HCT116 (cell line): ENCODE measurements at regions not wholly inside any gene's neighbourhood (a gene's known extent, or its start where the extent isn't known, plus 50 kb on each side); places are given as distances from the start of the nearest gene placed in this dataset.

ENCODE experiments used
- ATAC-seq: fragments of 200-7000 bp; cut with Tn5 transposase; 2 replicates; pipeline ENCODE4 v1.9.1; 2020; ENCODE audit warnings: mild to moderate bottlenecking, moderate library complexity
- BruUV-seq: library from RNA; stranded (reverse); fragments of 400-500 nt; replicated peaks from 2 replicates; lab custom pipeline; 2021; lab: Mats Ljungman, UMichigan
- CTCF ChIA-PET: fragments of 300-600 bp; sonication (Branson Sonifier 250); formaldehyde crosslinking; loops from one replicate; lab custom pipeline; 2021; ENCODE audit warnings: antibody characterized with exemption; lab: Charles Lee
- POLR2A ChIA-PET: fragments of 300-600, 350-600 bp; sonication (Branson Sonifier 250); formaldehyde crosslinking; loops from one replicate; lab custom pipeline; 2021; ENCODE audit warnings: antibody characterized with exemption; lab: Charles Lee
- RAD21 ChIA-PET, 2 experiments: fragments of 300-600 bp; sonication (Branson Sonifier 250); formaldehyde crosslinking; loops; one replicate each; lab custom pipeline; 2023; ENCODE audit warnings: low total read pairs in 2 of 2; ENCODE audit not compliant: uncharacterized antibody in 2 of 2, unreplicated experiment in 2 of 2, low non-redundant PET in 1 of 2; lab: Charles Lee
- DNase-seq: peaks from one replicate; pipeline ENCODE4 v3.0.0-alpha.2; 2010; ENCODE audit warnings: low read depth, low spot score
- H2AFZ ChIP-seq: fragments of 200-600 bp; shearing (Covaris generic), sonication (generic); 2 replicates; pipeline ENCODE4 v1.6.1; 2017; ENCODE audit warnings: low read depth, mixed run types, mixed read lengths, antibody characterized with exemption, low read length; ENCODE audit not compliant: poor library complexity, severe bottlenecking
- H3K27ac ChIP-seq: 2 replicates; pipeline ENCODE4 v1.5.1; 2012; ENCODE audit warnings: low read depth, low read length
- H3K27me3 ChIP-seq: fragments of 200-600 bp; sonication (generic); 2 replicates; pipeline ENCODE4 v1.6.1; 2016; ENCODE audit warnings: mixed run types, low read length, mixed read lengths; ENCODE audit not compliant: insufficient read depth
- H3K36me3 ChIP-seq, 2 experiments: fragments of 200-500 bp in 1 of 2; fragments of 200-600 bp in 1 of 2; sonication (Bioruptor generic) in 1 of 2; sonication (generic) in 1 of 2; 2 replicates each; pipeline versions ENCODE4 v1.5.1 to v1.6.1; 2014 to 2016; ENCODE audit warnings: low read length in 2 of 2, inconsistent platforms in 1 of 2, mixed read lengths in 1 of 2, mixed run types in 1 of 2; ENCODE audit not compliant: insufficient read depth in 2 of 2, control insufficient read depth in 1 of 2
- H3K4me1 ChIP-seq, 2 experiments: fragments of 200-600 bp in 1 of 2; sonication (generic) in 1 of 2; 2 replicates each; pipeline versions ENCODE4 v1.5.1 to v1.6.1; 2012 to 2017; ENCODE audit warnings: low read length in 2 of 2, inconsistent platforms in 1 of 2, mild to moderate bottlenecking in 1 of 2, mixed read lengths in 1 of 2, mixed run types in 1 of 2, moderate library complexity in 1 of 2; ENCODE audit not compliant: insufficient read depth in 2 of 2, control insufficient read depth in 1 of 2
- H3K4me2 ChIP-seq: fragments of 200-600 bp; sonication (generic); 2 replicates; pipeline ENCODE4 v1.6.1; 2017; ENCODE audit warnings: mixed run types, low read length, mixed read lengths
- H3K4me3 ChIP-seq, 2 experiments: fragments of 200-600 bp in 1 of 2; sonication (generic) in 1 of 2; replicated peaks in 1 of 2; 2 replicates each; pipeline ENCODE4 v1.5.1; 2011 to 2016; ENCODE audit warnings: low read length in 2 of 2, control low read depth in 1 of 2, low read depth in 1 of 2, mild to moderate bottlenecking in 1 of 2, mixed read lengths in 1 of 2, mixed run types in 1 of 2
- H3K79me2 ChIP-seq: fragments of 200-600 bp; sonication (generic); 2 replicates; pipeline ENCODE4 v1.6.1; 2017; ENCODE audit warnings: mild to moderate bottlenecking, mixed run types, low read length, moderate library complexity, mixed read lengths; ENCODE audit not compliant: insufficient read depth
- H3K9ac ChIP-seq: fragments of 200-600 bp; sonication (generic); 2 replicates; pipeline ENCODE4 v1.6.1; 2016; ENCODE audit warnings: low read length, mixed read lengths
- H3K9me2 ChIP-seq: fragments of 200-600 bp; sonication (generic), shearing (Covaris generic); 2 replicates; pipeline ENCODE4 v1.6.1; 2017; ENCODE audit warnings: mixed run types, mild to moderate bottlenecking, moderate library complexity; ENCODE audit not compliant: insufficient read depth
- H3K9me3 ChIP-seq, 2 experiments: fragments of 200-500 bp in 1 of 2; fragments of 200-600 bp in 1 of 2; sonication (Bioruptor generic) in 1 of 2; sonication (generic) in 1 of 2; 2 replicates each; pipeline ENCODE4 v1.6.1; 2014 to 2017; ENCODE audit warnings: low read length in 2 of 2, mixed read lengths in 2 of 2, inconsistent platforms in 1 of 2, low read depth in 1 of 2, mild to moderate bottlenecking in 1 of 2, mixed run types in 1 of 2, moderate library complexity in 1 of 2; ENCODE audit not compliant: control insufficient read depth in 1 of 2, insufficient read depth in 1 of 2
- H4K20me1 ChIP-seq: fragments of 200-600 bp; sonication (generic), shearing (Covaris generic); 2 replicates; pipeline ENCODE4 v1.6.1; 2017; ENCODE audit warnings: mixed run types, mild to moderate bottlenecking, moderate library complexity; ENCODE audit not compliant: insufficient read depth
- CEBPB ChIP-seq: IDR thresholded peaks from 2 replicates; pipeline ENCODE4 v1.6.1; 2012; ENCODE audit warnings: low read depth
- CTCF ChIP-seq, 3 experiments: fragments of 200-600 bp in 1 of 3; sonication (generic) in 1 of 3; IDR thresholded peaks in 2 of 3; conservative IDR thresholded peaks in 1 of 3; 2 replicates each; pipeline ENCODE4 v1.5.1; 2012 to 2017; ENCODE audit warnings: low read depth in 2 of 3, low read length in 2 of 3, antibody characterized with exemption in 1 of 3, borderline replicate concordance in 1 of 3, control low read depth in 1 of 3, mild to moderate bottlenecking in 1 of 3, mixed read lengths in 1 of 3, mixed run types in 1 of 3, moderate library complexity in 1 of 3; ENCODE audit not compliant: insufficient read depth in 1 of 3
- EGR1 ChIP-seq: IDR thresholded peaks from 2 replicates; pipeline ENCODE4 v1.6.1; 2012; ENCODE audit warnings: low read depth
- EZH2 ChIP-seq: fragments of 200-600 bp; sonication (generic); IDR thresholded peaks from 2 replicates; pipeline ENCODE4 v1.6.1; 2017; ENCODE audit warnings: antibody characterized with exemption, mixed run types
- FOSL1 ChIP-seq: IDR thresholded peaks from 2 replicates; pipeline ENCODE4 v1.6.1; 2012; ENCODE audit warnings: low read depth
- JUND ChIP-seq: IDR thresholded peaks from 2 replicates; pipeline ENCODE4 v1.6.1; 2012
- POLR2AphosphoS5 ChIP-seq: IDR thresholded peaks from 2 replicates; pipeline ENCODE4 v1.6.1; 2011; ENCODE audit warnings: mild to moderate bottlenecking, low read depth, low read length, moderate library complexity
- RAD21 ChIP-seq: IDR thresholded peaks from 2 replicates; pipeline ENCODE4 v1.6.1; 2012; ENCODE audit warnings: low read depth, mild to moderate bottlenecking
- SIN3A ChIP-seq: IDR thresholded peaks from 2 replicates; pipeline ENCODE4 v1.6.1; 2012; ENCODE audit warnings: low read depth
- SP1 ChIP-seq: IDR thresholded peaks from 2 replicates; pipeline ENCODE4 v1.6.1; 2012; ENCODE audit warnings: low read depth
- SRF ChIP-seq: IDR thresholded peaks from 2 replicates; pipeline ENCODE4 v1.6.1; 2012; ENCODE audit warnings: low read depth
- TCF7L2 ChIP-seq: IDR thresholded peaks from 2 replicates; pipeline ENCODE4 v1.7.0; 2011; ENCODE audit warnings: borderline replicate concordance, inconsistent platforms; ENCODE audit not compliant: insufficient read depth, insufficient read length; ENCODE audit errors: extremely low read depth
- ZFX ChIP-seq: fragments of 450-650 bp; IDR thresholded peaks from 2 replicates; pipeline ENCODE4 v1.6.1; 2017
- ZNF274 ChIP-seq: fragments of 200-500 bp; sonication (Bioruptor generic); IDR thresholded peaks from 2 replicates; pipeline ENCODE4 v1.6.1; 2014; ENCODE audit warnings: mild to moderate bottlenecking, low read depth, low read length, inconsistent platforms
- intact Hi-C: fragments of 100-400 bp; cut with micrococcal nuclease; formaldehyde crosslinking; loops from 2 replicates; pipeline ENCODE4 v1.10.0; 2022
- TF ChIP-seq, protein P1 (sequence below): IDR thresholded peaks from 2 replicates; pipeline ENCODE4 v1.6.1; 2011; ENCODE audit warnings: mild to moderate bottlenecking, low read length, moderate library complexity; ENCODE audit not compliant: insufficient replicate concordance; ENCODE audit errors: extremely low read depth
- TF ChIP-seq, protein P2 (sequence below): IDR thresholded peaks from 2 replicates; pipeline ENCODE4 v1.6.1; 2012
- TF ChIP-seq, protein P3 (sequence below): IDR thresholded peaks from 2 replicates; pipeline ENCODE4 v1.6.1; 2012

- no peak for TF ChIP-seq FOSL1
- TF ChIP-seq CTCF (IDR thresholded peaks at IDR 0.05 in 2 of 3, conservative IDR thresholded peaks at IDR 0.05 in 1 of 3; ENCODE audit: borderline replicate concordance in 1 of 3, insufficient read depth in 1 of 3, low read depth in 2 of 3, low read length in 2 of 3): no peak
- no peak for TF ChIP-seq SIN3A
These were observed 311.5 kb downstream of the REEP3 start (continued) for GRCh38 chr10:63832686-63833085.

DNA sequence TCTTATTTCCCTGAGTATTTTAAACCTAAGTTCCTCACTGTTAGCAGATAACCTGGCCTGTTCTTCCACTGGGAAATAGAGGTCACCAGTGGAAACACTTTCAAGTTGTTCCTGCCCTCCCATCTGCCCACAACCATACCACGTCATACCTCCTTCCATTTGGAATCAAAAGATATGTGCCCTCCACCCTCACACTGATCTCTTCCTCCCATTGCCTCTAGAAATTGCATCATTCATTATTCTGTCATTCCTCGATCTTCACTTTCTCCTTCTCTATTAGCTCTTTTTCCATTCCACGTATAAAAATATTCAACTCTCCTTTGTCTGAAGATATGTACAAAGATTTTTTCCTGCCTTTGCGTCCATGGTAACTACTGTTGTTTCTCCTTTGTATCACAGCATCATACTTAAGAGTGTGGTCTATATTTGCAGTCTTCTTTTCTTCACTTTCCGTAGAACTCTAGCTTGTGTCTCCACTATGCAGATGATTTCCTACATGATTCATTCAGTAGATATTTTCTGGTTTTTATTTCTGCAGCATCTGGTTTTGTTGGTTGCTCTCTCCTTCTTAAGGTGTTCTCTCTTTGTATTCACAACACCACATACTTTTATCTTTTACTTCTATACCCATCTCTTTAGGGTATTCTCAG is 312.3 kb downstream of the REEP3 start:
- no peaks in the 10 kb centered on the region for H3K27me3 ChIP-seq
- no peaks in the 10 kb centered on the region for H3K9me3 ChIP-seq
- ATAC-seq (no peak), DNase-seq (no peak)
- no peak overlapping the region for H3K4me3 ChIP-seq
- ChIA-PET CTCF (interaction anchor here (0.9 kb wide), 1 partner anchor 14 kb away, joined by 3 read pairs; no protein-coding TSS in a partner anchor), POLR2A (no interaction called here)
- intact Hi-C loops: no loop called here
- no peaks in the 10 kb centered on the region for H3K4me1 ChIP-seq
- TF ChIP-seq CEBPB: no peak
- TF ChIP-seq POLR2AphosphoS5: no peak
- no peak for TF ChIP-seq EGR1
- TF ChIP-seq, protein P1, sequence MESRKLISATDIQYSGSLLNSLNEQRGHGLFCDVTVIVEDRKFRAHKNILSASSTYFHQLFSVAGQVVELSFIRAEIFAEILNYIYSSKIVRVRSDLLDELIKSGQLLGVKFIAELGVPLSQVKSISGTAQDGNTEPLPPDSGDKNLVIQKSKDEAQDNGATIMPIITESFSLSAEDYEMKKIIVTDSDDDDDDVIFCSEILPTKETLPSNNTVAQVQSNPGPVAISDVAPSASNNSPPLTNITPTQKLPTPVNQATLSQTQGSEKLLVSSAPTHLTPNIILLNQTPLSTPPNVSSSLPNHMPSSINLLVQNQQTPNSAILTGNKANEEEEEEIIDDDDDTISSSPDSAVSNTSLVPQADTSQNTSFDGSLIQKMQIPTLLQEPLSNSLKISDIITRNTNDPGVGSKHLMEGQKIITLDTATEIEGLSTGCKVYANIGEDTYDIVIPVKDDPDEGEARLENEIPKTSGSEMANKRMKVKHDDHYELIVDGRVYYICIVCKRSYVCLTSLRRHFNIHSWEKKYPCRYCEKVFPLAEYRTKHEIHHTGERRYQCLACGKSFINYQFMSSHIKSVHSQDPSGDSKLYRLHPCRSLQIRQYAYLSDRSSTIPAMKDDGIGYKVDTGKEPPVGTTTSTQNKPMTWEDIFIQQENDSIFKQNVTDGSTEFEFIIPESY: no peak
- no peak for TF ChIP-seq JUND
- TF ChIP-seq ZNF274: no peak
- no peak for TF ChIP-seq CTCF (IDR thresholded peaks at IDR 0.05 in 2 of 3, conservative IDR thresholded peaks at IDR 0.05 in 1 of 3; ENCODE audit: borderline replicate concordance in 1 of 3, insufficient read depth in 1 of 3, low read depth in 2 of 3, low read length in 2 of 3)
- no peak for TF ChIP-seq TCF7L2
- no peak for TF ChIP-seq ZFX
- TF ChIP-seq SIN3A: no peak
- TF ChIP-seq SRF: no peak
- TF ChIP-seq SP1: no peak
- TF ChIP-seq EZH2: no peak
- TF ChIP-seq, protein P2, sequence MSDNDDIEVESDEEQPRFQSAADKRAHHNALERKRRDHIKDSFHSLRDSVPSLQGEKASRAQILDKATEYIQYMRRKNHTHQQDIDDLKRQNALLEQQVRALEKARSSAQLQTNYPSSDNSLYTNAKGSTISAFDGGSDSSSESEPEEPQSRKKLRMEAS: no peak
- TF ChIP-seq, protein P3, sequence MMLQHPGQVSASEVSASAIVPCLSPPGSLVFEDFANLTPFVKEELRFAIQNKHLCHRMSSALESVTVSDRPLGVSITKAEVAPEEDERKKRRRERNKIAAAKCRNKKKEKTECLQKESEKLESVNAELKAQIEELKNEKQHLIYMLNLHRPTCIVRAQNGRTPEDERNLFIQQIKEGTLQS: no peak
- TF ChIP-seq RAD21: no peak
- TF ChIP-seq, all 23 proteins: peak for 0
- Histone ChIP-seq H3K36me3 (no peaks in the 10 kb centered on the region), H3K9ac (no peak overlapping the region), H3K4me2 (no peak overlapping the region), H4K20me1 (no peaks in the 10 kb centered on the region), H3K27ac (no peak overlapping the region), H2AFZ (no peak overlapping the region), H3K9me2 (no peaks in the 10 kb centered on the region), H3K79me2 (no peaks in the 10 kb centered on the region)
- no TSS peak for BruUV-seq
- RAD21 ChIA-PET: no interaction called here
